ENCODE measurements at regions not wholly inside any gene's neighbourhood (a gene's known extent, or its start where the extent isn't known, plus 50 kb on each side); places are given as distances from the start of the nearest gene placed in this dataset.
A peak's percentile ranks its signal among the peaks of the same experiment; 100 is the strongest.

DNA sequence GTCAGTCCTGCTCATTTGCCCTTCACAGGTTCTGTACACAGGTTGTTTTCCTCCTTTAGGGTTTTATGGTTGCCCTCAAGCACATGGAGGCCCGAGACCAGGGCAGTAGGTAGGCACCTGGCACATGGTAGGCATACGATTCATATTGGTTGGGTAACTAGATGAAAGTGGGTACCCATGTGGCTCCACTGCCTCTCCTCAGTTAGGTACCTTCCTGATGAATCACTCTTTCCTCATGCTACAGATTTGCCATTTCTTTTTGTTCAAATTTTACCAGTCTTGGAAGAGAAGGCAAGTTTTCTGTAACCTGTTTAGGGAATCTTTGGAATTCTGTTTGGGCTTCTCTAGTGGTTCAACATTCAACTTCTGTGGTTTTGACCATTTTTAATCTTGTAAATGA is 121.3 kb downstream of the FHIP1A start:
- Histone ChIP-seq H4K20me1 (ENCODE audit: insufficient read depth, low read length) (no peaks in the 10 kb centered on the region), H3K79me2 (ENCODE audit: insufficient read depth, low read length) (no peaks in the 10 kb centered on the region), H3K27ac (ENCODE audit: low read depth, low read length, poor library complexity, severe bottlenecking) (no peak overlapping the region), H3K4me2 (ENCODE audit: low read length) (no peak overlapping the region), H3K9me2 (ENCODE audit: low read depth, low read length) (no peaks in the 10 kb centered on the region), H3K4me3 (ENCODE audit: low read depth, low read length, poor library complexity, severe bottlenecking) (no peak overlapping the region), H3K9me3 (ENCODE audit: low read length) (no peaks in the 10 kb centered on the region), H2AFZ (ENCODE audit: low read length) (no peak overlapping the region), H3K9ac (ENCODE audit: low read length) (no peak overlapping the region), H3K36me3 (ENCODE audit: insufficient read depth, low read length) (no peaks in the 10 kb centered on the region), H3K4me1 (ENCODE audit: insufficient read depth, low read length, severe bottlenecking) (no peaks in the 10 kb centered on the region), H3F3A (ENCODE audit: insufficient read depth, low read length) (no peaks in the 10 kb centered on the region), H3K27me3 (ENCODE audit: insufficient read depth, low read length) (no peaks in the 10 kb centered on the region)
- TF ChIP-seq, protein P1, sequence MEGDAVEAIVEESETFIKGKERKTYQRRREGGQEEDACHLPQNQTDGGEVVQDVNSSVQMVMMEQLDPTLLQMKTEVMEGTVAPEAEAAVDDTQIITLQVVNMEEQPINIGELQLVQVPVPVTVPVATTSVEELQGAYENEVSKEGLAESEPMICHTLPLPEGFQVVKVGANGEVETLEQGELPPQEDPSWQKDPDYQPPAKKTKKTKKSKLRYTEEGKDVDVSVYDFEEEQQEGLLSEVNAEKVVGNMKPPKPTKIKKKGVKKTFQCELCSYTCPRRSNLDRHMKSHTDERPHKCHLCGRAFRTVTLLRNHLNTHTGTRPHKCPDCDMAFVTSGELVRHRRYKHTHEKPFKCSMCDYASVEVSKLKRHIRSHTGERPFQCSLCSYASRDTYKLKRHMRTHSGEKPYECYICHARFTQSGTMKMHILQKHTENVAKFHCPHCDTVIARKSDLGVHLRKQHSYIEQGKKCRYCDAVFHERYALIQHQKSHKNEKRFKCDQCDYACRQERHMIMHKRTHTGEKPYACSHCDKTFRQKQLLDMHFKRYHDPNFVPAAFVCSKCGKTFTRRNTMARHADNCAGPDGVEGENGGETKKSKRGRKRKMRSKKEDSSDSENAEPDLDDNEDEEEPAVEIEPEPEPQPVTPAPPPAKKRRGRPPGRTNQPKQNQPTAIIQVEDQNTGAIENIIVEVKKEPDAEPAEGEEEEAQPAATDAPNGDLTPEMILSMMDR (IDR thresholded peaks at IDR 0.05; ENCODE audit: low read length): no peak
- no peak for TF ChIP-seq EZH2 (IDR thresholded peaks at IDR 0.05; ENCODE audit: borderline replicate concordance, low read length)

DNA sequence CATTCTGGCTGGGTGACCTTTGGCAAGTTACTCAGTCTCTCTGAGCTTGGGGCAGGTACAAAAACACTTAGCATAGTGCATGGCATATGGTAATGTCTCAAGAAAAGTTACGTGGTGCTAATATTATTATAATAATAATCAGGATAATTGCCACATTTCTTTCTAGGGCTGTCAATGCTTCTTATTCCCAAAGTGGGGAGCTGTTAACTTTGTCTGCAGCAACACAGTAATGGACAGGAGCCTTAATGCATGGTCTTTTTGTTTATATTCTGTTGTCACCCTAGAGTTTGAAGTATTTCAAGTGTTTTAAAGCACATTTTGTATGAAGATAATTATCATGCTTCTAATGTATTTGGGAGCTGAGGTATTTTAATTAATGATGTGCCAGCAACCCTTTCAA is 121.8 kb downstream of the FHIP1A start:
- Histone ChIP-seq H3F3A (ENCODE audit: insufficient read depth, low read length) (no peaks in the 10 kb centered on the region), H3K79me2 (ENCODE audit: insufficient read depth, low read length) (no peaks in the 10 kb centered on the region), H3K4me2 (ENCODE audit: low read length) (no peak overlapping the region), H3K4me3 (ENCODE audit: low read depth, low read length, poor library complexity, severe bottlenecking) (no peak overlapping the region), H4K20me1 (ENCODE audit: insufficient read depth, low read length) (no peaks in the 10 kb centered on the region), H3K4me1 (ENCODE audit: insufficient read depth, low read length, severe bottlenecking) (no peaks in the 10 kb centered on the region), H3K27ac (ENCODE audit: low read depth, low read length, poor library complexity, severe bottlenecking) (no peak overlapping the region), H3K36me3 (ENCODE audit: insufficient read depth, low read length) (no peaks in the 10 kb centered on the region), H3K9me2 (ENCODE audit: low read depth, low read length) (no peaks in the 10 kb centered on the region), H3K27me3 (ENCODE audit: insufficient read depth, low read length) (no peaks in the 10 kb centered on the region), H2AFZ (ENCODE audit: low read length) (no peak overlapping the region), H3K9ac (ENCODE audit: low read length) (no peak overlapping the region), H3K9me3 (ENCODE audit: low read length) (no peaks in the 10 kb centered on the region)
- no peak for TF ChIP-seq EZH2 (IDR thresholded peaks at IDR 0.05; ENCODE audit: borderline replicate concordance, low read length)
- TF ChIP-seq, protein P1 (IDR thresholded peaks at IDR 0.05; ENCODE audit: low read length): peak; percentile 30

DNA sequence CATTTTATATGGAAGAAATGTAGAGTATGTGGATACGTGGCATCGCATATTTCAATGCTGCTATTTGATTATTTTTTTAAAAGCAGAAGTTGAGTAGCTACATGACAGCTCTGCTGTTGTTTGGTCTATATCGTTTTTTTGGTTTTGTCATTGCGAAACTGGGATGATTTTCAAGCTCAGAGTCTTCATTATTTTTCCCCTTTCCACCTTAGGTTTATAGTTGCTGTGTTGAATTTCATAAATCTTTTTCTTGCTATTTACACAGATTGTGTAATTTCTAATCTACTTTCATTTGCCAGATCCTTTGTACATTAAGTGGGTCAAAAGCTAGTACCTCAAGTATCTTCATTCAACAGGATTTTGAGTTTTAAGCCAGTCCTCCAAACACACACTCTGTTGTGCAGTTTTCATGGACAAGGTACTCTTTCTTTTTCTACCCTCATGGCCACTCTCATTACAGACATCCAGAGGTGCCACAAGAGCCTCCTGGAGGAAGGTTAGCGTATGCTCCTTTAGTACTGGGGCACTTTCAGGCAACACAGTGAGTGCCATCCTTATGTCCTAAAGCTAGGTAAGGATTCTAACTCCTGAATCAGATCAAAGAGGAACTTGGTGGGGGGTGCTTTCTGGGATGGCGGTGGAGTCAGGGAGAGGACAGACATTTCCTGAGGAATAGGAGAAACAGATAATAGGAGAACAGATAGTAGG is 123.2 kb downstream of the FHIP1A start:
- H3K4me2 ChIP-seq (ENCODE audit: low read length): no peak overlapping the region
- no peak overlapping the region for H3K27ac ChIP-seq (ENCODE audit: low read depth, low read length, poor library complexity, severe bottlenecking)
- no peaks in the 10 kb centered on the region for H3K79me2 ChIP-seq (ENCODE audit: insufficient read depth, low read length)
- no peaks in the 10 kb centered on the region for H3K9me2 ChIP-seq (ENCODE audit: low read depth, low read length)
- no peaks in the 10 kb centered on the region for H4K20me1 ChIP-seq (ENCODE audit: insufficient read depth, low read length)
- H3K4me3 ChIP-seq (ENCODE audit: low read depth, low read length, poor library complexity, severe bottlenecking): no peak overlapping the region
- H2AFZ ChIP-seq (ENCODE audit: low read length): no peak overlapping the region
- no peaks in the 10 kb centered on the region for H3K9me3 ChIP-seq (ENCODE audit: low read length)
- no peaks in the 10 kb centered on the region for H3K4me1 ChIP-seq (ENCODE audit: insufficient read depth, low read length, severe bottlenecking)
- H3K9ac ChIP-seq (ENCODE audit: low read length): no peak overlapping the region
- H3K36me3 ChIP-seq (ENCODE audit: insufficient read depth, low read length): no peaks in the 10 kb centered on the region
- H3K27me3 ChIP-seq (ENCODE audit: insufficient read depth, low read length): no peaks in the 10 kb centered on the region
- no peaks in the 10 kb centered on the region for H3F3A ChIP-seq (ENCODE audit: insufficient read depth, low read length)
- TF ChIP-seq, protein P1 (IDR thresholded peaks at IDR 0.05; ENCODE audit: low read length): no peak
- no peak for TF ChIP-seq EZH2 (IDR thresholded peaks at IDR 0.05; ENCODE audit: borderline replicate concordance, low read length)
